Fibroblast of lung (primary cell): ENCODE measurements at regions not wholly inside any gene's neighbourhood (a gene's known extent, or its start where the extent isn't known, plus 50 kb on each side); places are given as distances from the start of the nearest gene placed in this dataset.

ENCODE experiments used
- CTCF ChIP-seq, 2 donors: IDR thresholded peaks in 1 of 2; conservative IDR thresholded peaks in 1 of 2; 1 replicate in 1 of 2; 2 replicates in 1 of 2; pipeline ENCODE4 v1.5.1; 2011 to 2012; ENCODE audit warnings: low read length in 2 of 2, control low read depth in 1 of 2, inconsistent platforms in 1 of 2, low read depth in 1 of 2, mild to moderate bottlenecking in 1 of 2
- EZH2 ChIP-seq: IDR thresholded peaks from 2 replicates; pipeline ENCODE4 v1.5.1; 2012; ENCODE audit warnings: low read length, control low read depth, mild to moderate bottlenecking; ENCODE audit errors: missing control alignments

GRCh38 chr11:19377881-19378280 is 137.1 kb upstream of the E2F8 start:
- TF ChIP-seq CTCF (conservative IDR thresholded peaks at IDR 0.05 in 1 of 2, IDR thresholded peaks at IDR 0.05 in 1 of 2; ENCODE audit: low read depth in 1 of 2, low read length in 2 of 2) (no peak), EZH2 (no peak)
